ENCODE measurements at regions not wholly inside any gene's neighbourhood (a gene's known extent, or its start where the extent isn't known, plus 50 kb on each side); places are given as distances from the start of the nearest gene placed in this dataset.

- no peak overlapping the region for H3K27ac ChIP-seq
- TF ChIP-seq CTCF (conservative IDR thresholded peaks at IDR 0.05): no peak
Measured at GRCh38 chr4:156101571-156101970, 147.9 kb upstream of the CTSO start.

- H3K27ac ChIP-seq: no peak overlapping the region
- no peak for TF ChIP-seq CTCF (conservative IDR thresholded peaks at IDR 0.05)
Measured at GRCh38 chr4:156100651-156101050, 147.0 kb upstream of the CTSO start.

GRCh38 chr4:156098805-156099204, 145.1 kb upstream of the CTSO start:
- no peak for TF ChIP-seq CTCF (conservative IDR thresholded peaks at IDR 0.05)
- H3K27ac ChIP-seq: no peak overlapping the region

GRCh38 chr4:156085100-156085499, 131.4 kb upstream of the CTSO start:
- no peak for TF ChIP-seq CTCF (conservative IDR thresholded peaks at IDR 0.05)
- H3K27ac ChIP-seq: no peak overlapping the region

- H3K27ac ChIP-seq: no peak overlapping the region
- TF ChIP-seq CTCF (conservative IDR thresholded peaks at IDR 0.05): no peak
Measured at GRCh38 chr4:156084373-156084772, 130.7 kb upstream of the CTSO start.

DNA sequence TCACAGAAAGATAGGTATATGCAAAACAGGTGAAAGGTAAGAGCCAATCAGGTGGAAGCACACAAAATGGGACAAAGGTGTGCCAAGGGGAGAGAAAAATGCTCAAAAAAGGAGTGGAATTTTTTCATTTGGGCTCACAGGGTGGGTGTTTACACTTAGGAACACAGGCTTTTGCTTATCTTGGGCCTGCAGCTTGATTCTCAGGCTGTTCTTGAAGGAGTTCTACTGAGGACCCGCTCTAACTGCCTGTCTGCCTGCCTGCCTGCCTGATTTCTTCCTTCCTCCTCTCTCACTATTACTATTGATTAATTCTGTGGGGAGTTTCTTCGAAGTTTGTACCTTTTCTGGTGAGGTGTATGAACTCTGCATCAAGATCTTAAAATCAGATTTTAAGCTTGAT, 120.3 kb upstream of the CTSO start:
- no peak overlapping the region for H3K27ac ChIP-seq
- no peak for TF ChIP-seq CTCF (conservative IDR thresholded peaks at IDR 0.05)

- no peak for TF ChIP-seq CTCF (conservative IDR thresholded peaks at IDR 0.05)
Measured at GRCh38 chr4:156060661-156061060, 107.0 kb upstream of the CTSO start.

GRCh38 chr4:156053174-156053573, 99.5 kb upstream of the CTSO start:
- TF ChIP-seq CTCF (conservative IDR thresholded peaks at IDR 0.05): no peak
- no peak overlapping the region for H3K27ac ChIP-seq

More at GRCh38 chr4:156060661-156061060, 107.0 kb upstream of the CTSO start:
- no peak overlapping the region for H3K27ac ChIP-seq
